WI38 (cell line): ENCODE measurements at regions not wholly inside any gene's neighbourhood (a gene's known extent, or its start where the extent isn't known, plus 50 kb on each side); places are given as distances from the start of the nearest gene placed in this dataset.
"Not testable (repeated sequence)": the region's sequence is repeated elsewhere in the genome, so short reads cannot be mapped to it uniquely, and the experiment has no call there.

Experiments
- H3K4me3 ChIP-seq: 2 replicates; pipeline ENCODE4 v1.5.1; 2011; ENCODE audit warnings: low read depth, mild to moderate bottlenecking, control low read depth, low read length
- CTCF ChIP-seq: IDR thresholded peaks from 2 replicates; pipeline ENCODE4 v1.5.1; 2012; ENCODE audit warnings: low read depth, mild to moderate bottlenecking, control low read depth, low read length

- no peak for TF ChIP-seq CTCF
- H3K4me3 ChIP-seq: no peak overlapping the region
Observed at GRCh38 chr17:77804796-77805426, 153.6 kb upstream of the TNRC6C start.

- H3K4me3 ChIP-seq: not testable (repeated sequence)
Observed at GRCh38 chr17:77805970-77806369, 152.5 kb upstream of the TNRC6C start.

GRCh38 chr17:77807051-77807745, 151.3 kb upstream of the TNRC6C start:
- TF ChIP-seq CTCF: no peak
- H3K4me3 ChIP-seq: no peak overlapping the region

- H3K4me3 ChIP-seq: no peak overlapping the region
- TF ChIP-seq CTCF: no peak
Observed at GRCh38 chr17:77807746-77808441, 150.6 kb upstream of the TNRC6C start.

- H3K4me3 ChIP-seq: no peak overlapping the region
- no peak for TF ChIP-seq CTCF
Observed at GRCh38 chr17:77808686-77809425, 149.6 kb upstream of the TNRC6C start.

- no peak for TF ChIP-seq CTCF
- H3K4me3 ChIP-seq: no peak overlapping the region
Observed at GRCh38 chr17:77809814-77810213, 148.7 kb upstream of the TNRC6C start.

- no peak for TF ChIP-seq CTCF
- no peak overlapping the region for H3K4me3 ChIP-seq
Observed at GRCh38 chr17:77810536-77810935, 148.0 kb upstream of the TNRC6C start.
